HG03066 (cell line): ENCODE measurements at regions not wholly inside any gene's neighbourhood (a gene's known extent, or its start where the extent isn't known, plus 50 kb on each side); places are given as distances from the start of the nearest gene placed in this dataset.

ENCODE experiments used
- ATAC-seq: cut with Tn5 transposase; IDR thresholded peaks from one replicate; pipeline ENCODE4 v1.9.1; 2021; ENCODE audit warnings: low read depth; ENCODE audit not compliant: unreplicated experiment

DNA sequence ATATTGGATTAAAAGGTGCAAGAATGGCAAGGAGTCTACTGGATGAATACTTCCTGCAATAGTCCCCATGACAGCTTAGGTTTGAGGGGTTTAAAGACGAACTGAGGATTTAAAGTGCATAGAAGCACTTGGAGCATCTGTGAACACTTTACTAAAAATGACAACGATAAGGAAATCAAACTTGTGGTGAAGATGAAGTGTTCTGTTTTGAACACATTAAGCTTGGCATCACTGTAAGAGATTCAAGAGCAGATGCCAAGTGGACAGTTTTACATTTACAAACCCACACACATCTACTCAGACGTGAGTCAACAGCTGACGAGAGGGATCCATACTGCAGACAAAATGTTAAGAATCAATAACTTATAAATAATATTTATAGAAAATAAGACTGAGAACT is 918.7 kb downstream of the CDH11 start:
- ATAC-seq: no peak

DNA sequence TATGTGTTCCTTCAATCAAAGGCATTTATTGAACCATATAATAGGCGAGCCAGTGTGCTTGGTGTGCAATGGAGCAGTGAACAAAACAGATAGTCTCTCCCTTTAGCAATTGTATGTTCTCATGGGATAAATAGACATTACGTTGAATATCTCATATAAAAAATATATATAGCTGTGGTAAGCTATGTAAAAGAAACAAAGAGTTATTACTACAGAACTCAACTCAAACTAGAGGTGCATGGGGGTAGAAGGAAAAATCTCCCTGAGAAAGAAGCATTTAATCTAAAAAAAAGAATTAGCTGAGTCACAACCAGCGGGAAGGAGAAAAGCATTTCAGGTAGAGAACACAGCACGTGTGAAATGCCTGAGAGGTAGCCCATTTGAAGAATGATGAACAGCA is 919.3 kb downstream of the CDH11 start:
- ATAC-seq: no peak

DNA sequence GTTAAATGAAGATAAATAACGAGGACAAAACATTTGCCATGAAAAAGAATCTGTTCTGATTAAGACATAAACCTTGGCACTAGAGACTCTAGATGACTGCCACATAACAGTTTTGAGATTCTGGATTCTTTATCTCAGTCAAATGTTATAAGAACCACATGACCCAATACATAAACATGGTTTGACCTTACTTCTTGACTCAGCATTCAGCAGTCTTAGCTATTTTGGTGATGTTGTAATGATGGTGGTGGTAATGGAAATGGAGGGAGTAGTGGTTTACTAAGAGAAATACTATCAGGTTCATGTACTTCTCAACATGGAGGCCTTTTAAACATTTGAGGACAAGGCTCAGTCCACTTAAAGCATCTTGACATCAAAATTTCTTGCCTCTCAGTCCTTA is 925.4 kb downstream of the CDH11 start:
- no peak for ATAC-seq

DNA sequence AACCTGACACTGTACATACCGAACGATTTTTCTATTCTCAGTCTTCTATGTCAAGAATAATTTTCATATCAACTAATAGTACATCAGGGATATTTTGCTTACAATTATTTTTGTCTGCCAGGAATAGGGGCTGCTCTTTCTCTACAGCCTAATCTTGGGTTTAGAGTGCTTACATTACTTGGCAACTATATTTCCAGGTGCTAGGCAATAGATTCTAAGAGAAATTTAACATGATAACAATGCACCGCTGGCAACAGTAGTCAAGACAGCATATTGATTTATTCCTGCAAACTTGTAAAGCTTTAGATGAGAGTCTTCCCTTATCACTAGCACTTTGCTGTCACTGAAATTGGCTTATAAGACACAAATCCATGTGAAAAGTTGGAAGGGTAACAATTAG is 935.9 kb downstream of the CDH11 start:
- ATAC-seq: no peak

DNA sequence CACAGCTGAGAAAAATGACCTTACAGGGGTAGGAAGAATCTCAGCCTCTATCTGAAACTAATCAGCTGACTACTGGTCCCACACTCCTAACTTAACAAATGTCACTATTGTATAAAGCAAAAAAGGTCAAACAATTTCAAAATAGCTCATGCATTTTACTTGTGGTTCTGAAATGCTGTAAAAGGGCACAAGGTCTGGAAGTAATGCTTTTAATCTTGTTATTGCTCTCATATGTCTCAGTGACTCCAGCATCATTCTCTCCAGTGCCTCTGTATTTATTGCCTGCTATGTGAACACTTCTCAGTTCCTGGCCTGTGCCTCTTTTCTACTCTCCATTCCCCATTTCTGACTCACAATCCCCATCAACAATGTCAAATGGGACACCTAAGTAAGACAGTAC is 937.7 kb downstream of the CDH11 start:
- ATAC-seq: no peak

DNA sequence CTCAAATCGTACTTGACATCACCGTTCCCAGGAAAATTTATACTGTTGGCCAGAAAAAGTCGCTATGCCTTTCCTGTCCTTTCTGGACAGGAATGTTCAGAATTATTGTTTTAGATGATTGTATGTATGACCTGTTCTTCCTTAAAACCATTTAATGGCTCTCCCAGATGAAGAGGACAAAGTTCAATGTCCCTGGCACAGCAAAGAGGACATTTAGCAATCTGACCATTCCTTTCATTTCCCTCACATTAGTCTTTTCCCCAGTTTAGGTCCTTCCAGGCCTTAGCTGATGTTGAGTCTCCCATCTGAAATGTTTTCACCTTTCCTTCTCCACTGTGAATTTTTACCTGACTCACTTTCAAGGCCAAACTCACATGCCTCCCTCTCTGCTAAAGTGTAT is 938.9 kb downstream of the CDH11 start:
- ATAC-seq: no peak

DNA sequence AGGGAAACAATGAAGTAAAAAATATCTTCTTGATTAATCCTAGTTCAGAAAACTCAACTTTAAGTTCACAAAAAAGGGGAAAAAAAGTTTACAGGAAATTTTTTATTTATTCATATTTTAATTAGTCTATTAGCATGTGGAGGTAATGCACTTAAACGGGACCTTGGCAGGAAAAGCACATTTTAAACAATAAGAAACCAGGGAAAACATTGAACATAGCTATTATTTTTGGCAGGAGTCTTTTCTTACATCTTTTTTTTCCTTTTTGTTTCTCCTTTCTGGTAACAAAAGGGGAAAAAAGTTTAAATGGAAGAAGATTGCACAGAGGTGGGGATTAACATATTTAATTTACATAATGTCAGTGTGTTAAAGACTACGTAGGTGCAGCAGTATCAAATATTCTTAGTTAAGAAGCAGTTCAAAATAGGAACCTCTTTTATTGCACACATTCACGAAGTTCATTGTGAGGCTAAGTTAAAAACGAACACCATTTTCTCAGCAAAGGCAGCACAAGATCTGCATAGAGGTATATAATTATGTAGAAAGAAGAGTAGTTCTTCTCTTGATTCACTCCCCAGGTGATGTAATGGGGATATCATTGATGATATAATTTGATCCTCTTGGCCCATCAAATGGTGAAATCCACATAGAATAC is 940.5 kb downstream of the CDH11 start:
- ATAC-seq: no peak

DNA sequence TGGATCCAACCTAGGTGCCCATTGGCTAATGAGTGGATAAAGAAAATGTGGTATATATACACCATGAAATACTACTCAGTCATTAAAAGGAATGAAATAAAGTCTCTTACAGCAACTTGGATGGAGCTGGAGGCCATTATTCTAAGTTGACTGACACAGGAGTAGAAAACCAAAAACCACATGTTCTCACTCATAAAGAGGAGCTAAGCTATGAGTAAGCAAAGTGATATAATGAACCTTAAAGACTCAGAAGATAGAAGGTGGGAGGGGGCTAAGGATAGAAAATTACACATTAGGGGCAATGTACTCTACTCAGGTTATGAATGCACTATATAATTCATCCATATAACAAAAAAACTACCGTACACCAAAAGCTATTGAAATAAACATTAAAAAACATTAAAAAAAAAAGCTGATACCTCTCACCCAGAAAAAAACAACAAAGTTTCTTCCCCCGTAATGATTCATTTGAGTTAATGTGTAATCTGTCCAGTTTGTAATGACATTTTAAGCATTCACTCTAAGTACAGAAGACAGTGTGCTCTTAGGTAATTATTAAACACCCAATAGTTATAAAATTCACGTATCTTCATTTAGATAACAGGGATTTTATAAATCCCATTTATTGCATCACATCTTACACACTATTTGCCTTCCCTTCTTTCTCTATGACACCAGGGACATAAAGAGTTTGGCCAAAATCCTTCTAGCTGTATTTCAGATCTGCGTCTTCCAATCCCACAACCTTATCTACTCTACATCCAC is 941.5 kb downstream of the CDH11 start:
- no peak for ATAC-seq

DNA sequence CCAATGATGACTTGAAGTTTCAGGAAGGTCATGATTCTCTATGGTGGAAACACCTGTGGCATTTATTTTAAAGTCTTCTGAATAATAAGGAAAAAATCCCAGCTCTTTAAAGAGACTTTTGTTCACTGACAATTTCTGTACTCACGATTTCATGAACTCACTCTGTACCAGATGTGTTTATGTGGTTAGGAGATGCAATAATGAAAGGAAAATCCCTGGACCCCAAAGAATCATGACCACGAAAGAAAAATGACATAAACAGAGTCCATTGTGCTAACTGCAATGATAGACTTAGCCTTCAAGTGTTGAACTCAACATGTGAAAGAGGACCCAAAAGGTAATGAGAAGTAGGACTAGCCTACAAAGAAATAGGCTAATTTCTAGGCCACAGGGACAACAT is 947.5 kb downstream of the CDH11 start:
- no peak for ATAC-seq

DNA sequence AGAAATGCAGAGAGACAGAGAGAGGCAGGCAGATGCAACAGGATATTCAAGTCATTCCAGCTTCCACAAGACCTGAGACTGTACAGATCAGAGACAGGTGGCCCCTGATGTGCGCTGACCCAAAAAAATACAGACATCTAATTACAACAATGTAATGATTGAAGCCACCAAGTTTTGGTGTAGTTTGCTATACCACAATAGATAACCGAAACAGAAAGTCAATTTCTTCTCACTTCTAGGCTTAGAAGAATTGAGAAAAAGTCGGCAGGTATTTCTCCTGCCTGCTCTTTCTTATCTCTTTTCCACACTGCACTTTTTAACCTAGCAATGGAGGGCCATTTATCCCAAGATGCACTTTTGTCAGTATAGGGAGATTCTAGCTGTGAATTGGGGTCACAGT is 949.2 kb downstream of the CDH11 start:
- ATAC-seq: no peak

DNA sequence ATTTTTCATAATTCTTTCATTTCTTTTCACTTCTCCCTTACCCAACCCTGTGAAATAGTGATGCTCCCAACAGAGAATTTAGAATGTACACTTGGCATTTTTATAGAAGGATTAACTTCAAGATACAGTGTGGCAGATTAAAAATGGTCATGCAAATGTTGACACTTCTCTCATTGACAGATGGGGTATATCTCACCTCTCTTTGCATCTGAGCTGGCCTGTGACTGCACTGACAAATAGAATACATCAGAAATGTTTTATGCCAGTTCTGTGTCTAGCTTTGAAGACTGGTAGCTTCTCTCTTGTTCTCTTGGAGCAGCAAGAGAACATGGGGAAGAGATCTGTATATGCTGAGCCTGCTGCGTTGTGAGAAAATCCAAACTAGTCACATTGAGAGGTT is 949.6 kb downstream of the CDH11 start:
- no peak for ATAC-seq

DNA sequence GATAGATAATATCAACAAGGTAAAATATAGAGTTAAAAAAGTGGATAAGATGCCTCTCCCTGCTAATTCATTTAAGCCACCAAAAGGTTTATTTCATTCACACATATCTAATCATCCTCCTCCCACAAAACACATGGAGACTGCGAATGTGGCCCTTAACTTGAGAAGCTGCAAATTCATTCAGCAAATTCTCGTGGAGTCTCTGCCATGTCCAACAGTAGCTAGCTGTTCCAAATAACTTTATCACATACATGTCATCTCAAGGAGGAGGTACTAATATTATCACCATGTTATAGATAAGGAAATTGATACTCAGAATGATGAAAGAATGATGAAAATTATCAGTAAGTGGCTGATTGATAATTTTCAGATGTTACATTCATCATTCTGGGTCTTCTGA is 950.2 kb downstream of the CDH11 start:
- no peak for ATAC-seq

DNA sequence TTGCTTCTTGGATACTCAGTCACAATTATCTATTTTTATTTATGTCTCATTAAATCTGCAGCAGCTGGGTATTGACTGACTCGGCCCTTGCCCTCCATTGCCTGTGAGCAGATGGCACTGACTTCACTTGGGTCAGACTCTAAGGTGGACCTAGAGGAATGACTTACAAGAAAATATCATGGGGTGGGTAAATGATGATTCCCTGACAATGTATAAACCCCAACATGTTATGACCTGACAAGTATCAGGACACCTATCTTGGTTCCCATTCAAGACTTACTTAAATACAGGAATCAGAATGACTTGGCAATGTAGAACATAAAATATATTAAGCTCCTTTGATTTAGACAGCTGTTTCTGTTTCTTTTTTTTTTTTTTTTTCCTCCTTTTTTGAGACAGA is 953.5 kb downstream of the CDH11 start:
- no peak for ATAC-seq

DNA sequence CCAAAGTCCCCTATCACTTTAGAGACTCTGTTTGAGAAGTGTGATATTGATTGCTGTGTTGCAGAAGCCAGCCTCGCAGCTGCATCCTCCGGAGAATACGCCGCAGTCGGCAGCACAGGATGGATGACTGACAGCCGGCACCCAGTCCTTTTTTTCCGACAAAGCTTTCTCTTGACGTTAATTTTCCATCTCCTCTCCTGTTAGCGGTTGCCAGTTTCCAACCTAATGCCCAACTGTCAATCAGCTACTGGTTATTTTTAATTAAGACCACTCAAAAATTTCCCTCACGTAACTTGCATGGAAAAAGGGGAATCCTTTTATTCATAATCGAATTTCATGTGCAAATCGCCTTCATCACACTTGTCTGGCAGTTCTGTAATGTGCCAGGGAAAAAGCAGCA is 953.9 kb downstream of the CDH11 start:
- no peak for ATAC-seq

DNA sequence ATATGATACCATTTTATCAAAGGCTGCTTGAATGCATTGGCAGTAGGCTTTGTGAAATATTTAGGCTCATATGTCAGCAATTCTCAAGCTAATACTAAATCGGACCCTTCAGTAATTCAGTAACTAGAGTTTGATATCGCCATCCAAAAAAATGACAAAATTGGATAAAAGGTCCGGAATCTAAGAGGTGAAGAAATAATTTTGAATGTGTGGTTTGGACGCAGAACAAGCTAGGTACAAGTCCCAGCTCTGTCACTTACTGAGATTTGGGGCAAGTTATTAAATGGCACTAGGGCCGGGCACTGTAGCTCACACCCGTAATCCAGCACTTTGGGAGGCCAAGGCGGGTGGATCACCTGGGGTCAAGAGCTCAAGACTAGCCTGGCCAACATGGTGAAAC is 956.5 kb downstream of the CDH11 start:
- no peak for ATAC-seq

DNA sequence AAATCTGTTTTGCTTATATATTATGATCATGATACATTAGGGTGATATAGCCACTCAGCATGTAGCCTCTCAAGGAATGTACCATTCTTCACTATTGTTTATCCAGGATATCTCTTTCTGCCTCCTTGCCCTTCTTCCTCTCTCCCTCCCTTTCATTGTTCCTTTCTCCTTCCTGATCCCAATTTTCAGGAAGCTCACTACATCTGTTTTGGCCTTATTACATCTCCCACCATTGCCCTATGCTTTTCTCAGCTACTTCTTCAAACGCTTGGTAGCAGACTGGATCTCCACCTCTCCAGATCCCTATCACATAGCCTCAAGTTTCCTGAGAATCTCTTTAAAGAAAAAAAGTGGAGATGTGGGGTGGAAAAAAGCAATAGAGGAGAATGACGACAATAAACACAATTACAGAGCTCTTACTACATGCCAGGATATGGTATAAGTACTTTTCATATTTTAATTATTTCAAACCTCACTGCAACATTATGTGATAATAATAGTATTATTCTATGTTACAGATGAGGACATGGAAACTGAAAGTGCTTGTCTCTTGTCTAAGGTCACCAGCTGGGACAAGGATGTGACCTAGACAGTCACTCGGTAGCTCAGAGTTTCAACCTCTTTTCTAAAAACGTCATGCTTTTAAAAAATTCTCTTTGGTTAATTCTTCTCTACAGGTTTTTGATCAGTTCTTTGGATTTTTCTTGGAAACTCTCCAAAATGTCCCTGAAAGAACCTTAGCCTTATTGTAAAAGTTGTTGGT is 959.1 kb downstream of the CDH11 start:
- ATAC-seq: no peak

DNA sequence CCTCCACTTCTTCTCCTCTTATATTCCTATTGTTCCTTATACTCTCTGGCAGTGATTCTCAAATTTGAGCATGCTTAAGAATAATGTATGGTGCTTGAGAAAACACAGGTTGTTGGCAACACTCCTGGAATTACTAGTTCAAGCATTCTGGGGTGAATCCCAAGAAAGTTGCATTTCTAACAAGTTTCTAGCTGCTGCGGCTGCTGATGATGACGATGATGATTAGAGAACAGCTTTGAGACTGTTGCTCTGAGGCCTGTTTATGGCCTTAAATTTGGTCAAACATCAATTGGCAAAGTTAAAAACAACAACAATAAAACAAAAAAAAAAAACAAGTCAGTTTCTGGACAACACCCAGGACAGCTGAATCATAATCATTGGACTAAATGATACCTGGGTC is 961.9 kb downstream of the CDH11 start:
- ATAC-seq: no peak

DNA sequence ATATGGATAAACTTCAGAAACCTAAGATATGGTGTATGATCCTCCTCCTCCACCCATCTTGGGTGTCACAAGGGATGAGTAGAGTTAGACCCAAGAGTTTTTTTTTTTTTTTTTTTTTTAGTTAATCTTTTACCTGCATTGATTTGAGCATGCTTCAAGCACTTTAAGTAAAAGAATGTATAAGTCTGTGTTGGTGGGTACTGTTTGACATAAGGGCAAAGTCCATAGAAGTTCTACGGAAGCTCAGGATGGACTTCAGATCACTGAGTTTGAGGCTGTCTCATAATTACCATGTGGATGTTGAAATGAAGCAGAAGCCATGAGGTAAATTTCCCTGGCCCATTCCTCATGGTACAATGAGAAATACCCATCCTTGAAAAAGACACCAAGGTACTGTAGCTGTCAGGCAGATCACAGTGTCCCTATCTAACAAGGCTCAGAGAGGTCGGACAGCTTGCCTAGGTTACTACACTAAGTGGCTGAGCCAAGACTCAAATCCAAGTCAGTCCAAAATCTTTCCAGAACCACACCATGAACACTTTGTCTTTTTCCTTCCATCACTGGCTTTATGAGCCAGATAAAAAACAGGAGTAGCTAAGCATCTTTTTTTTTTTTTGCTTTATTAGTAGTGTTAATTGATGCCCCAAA is 962.8 kb downstream of the CDH11 start:
- ATAC-seq: no peak

DNA sequence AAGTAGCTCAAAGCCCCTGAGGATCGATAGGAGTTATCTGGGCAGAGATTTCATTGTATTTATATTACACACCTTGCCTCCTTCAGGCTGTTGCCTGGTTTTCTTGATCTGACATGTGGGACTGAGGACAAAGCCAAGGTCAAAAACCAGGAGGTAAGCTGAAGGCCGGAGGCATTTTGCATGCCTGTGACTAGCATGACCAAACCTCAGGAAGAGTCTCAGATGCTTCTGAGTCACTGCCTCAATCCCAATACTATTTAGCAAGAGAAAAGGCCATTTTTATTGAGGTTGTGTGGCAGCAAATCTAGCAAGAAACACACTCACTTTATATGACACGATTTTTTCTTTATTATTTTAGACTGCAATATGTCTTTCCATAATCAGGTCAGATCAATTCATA is 968.1 kb downstream of the CDH11 start:
- no peak for ATAC-seq

DNA sequence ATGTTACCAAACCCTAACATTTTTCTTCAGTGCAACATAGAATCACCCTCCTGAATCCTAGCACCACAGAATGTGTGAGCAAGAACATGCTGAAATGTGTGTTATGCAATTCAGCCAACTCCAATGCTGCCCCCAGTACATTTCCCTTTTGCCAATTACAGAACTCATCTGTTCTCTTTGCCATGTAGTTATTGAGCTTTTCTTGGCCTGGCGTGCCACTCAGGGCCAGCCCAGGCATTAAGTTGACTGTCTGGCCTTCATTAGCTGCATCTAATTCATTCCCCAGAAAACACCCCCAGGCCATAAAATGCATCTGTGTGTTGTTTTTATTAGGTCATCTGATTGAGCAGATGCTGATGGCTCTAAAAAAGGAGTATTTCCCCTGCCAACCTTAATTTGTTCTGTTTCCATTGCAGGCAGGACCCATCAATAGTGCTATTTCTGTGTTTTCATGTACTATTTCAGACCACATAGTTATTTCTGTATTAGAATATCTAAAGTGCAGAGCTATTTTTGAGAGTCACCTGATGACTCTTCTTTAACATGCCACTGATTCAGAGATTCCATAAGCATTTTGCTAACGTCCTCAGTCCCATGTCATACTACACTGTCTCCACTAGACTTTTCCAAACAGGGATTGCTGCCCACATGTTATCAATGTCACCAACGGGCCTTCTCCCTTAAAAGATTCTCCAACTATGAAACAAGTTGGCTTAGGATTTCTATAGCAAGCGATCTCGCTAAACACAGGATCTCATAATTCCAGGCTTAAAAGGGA is 969.7 kb downstream of the CDH11 start:
- ATAC-seq: no peak

DNA sequence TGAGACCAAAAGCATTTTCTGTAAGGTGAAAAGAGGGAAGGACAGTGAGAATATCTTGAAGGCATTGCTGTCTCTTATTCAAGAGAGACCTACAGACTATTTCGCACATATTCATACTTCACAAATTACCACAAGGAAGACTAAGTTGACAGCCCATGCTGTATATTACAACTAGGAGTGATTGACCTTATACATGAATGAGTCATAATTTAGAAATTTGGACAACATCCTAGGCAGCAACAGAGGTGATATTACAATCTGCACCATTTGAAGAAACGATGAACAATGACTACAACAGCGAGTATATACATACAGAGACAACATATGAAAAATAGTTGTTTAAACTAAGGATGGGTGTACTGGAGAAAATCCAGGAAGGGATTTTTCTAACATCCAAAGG is 971.7 kb downstream of the CDH11 start:
- ATAC-seq: no peak
